Fibroblast of lung (primary cell): ENCODE measurements at regions not wholly inside any gene's neighbourhood (a gene's known extent, or its start where the extent isn't known, plus 50 kb on each side); places are given as distances from the start of the nearest gene placed in this dataset.

Source experiments
- CTCF ChIP-seq, 2 donors: IDR thresholded peaks in 1 of 2; conservative IDR thresholded peaks in 1 of 2; 1 replicate in 1 of 2; 2 replicates in 1 of 2; pipeline ENCODE4 v1.5.1; 2011 to 2012; ENCODE audit warnings: low read length in 2 of 2, control low read depth in 1 of 2, inconsistent platforms in 1 of 2, low read depth in 1 of 2, mild to moderate bottlenecking in 1 of 2
- EZH2 ChIP-seq: IDR thresholded peaks from 2 replicates; pipeline ENCODE4 v1.5.1; 2012; ENCODE audit warnings: low read length, control low read depth, mild to moderate bottlenecking; ENCODE audit errors: missing control alignments

DNA sequence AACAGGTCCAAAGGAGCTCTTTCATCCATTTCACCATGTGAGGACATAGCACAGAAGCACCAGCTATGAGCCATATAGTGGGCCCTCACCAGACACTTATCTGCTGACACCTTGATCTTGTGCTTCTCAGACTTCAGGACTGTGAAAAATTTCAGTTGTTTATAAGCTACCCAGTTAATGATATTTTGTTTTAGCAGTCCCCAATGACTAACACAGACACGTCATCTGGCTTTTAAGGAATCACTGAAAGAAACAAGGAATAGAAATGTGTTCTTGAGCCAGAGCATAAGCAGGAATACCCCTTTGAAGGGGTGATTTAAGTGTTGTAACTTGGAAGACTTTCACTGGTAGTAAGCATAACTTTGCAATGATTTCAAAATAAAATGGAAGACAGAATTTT lies 214.7 kb upstream of the PTCHD4 start:
- TF ChIP-seq EZH2 (no peak), CTCF (conservative IDR thresholded peaks at IDR 0.05 in 1 of 2, IDR thresholded peaks at IDR 0.05 in 1 of 2; ENCODE audit: low read depth in 1 of 2, low read length in 2 of 2) (no peak)
